ENCODE measurements at regions not wholly inside any gene's neighbourhood (a gene's known extent, or its start where the extent isn't known, plus 50 kb on each side); places are given as distances from the start of the nearest gene placed in this dataset.

GRCh38 chr12:89211456-89211855 is 140.8 kb downstream of the DUSP6 start:
- TF ChIP-seq, protein P1, sequence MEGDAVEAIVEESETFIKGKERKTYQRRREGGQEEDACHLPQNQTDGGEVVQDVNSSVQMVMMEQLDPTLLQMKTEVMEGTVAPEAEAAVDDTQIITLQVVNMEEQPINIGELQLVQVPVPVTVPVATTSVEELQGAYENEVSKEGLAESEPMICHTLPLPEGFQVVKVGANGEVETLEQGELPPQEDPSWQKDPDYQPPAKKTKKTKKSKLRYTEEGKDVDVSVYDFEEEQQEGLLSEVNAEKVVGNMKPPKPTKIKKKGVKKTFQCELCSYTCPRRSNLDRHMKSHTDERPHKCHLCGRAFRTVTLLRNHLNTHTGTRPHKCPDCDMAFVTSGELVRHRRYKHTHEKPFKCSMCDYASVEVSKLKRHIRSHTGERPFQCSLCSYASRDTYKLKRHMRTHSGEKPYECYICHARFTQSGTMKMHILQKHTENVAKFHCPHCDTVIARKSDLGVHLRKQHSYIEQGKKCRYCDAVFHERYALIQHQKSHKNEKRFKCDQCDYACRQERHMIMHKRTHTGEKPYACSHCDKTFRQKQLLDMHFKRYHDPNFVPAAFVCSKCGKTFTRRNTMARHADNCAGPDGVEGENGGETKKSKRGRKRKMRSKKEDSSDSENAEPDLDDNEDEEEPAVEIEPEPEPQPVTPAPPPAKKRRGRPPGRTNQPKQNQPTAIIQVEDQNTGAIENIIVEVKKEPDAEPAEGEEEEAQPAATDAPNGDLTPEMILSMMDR (IDR thresholded peaks at IDR 0.05) = no peak
- TF ChIP-seq JUNB (IDR thresholded peaks at IDR 0.05) = no peak
- TF ChIP-seq BHLHE40 (IDR thresholded peaks at IDR 0.05; ENCODE audit: low read depth, low read length) = no peak
- TF ChIP-seq CHD2 (IDR thresholded peaks at IDR 0.05; ENCODE audit: low read length, partially characterized antibody) = no peak
- no peak for TF ChIP-seq POLR2AphosphoS2 (conservative IDR thresholded peaks at IDR 0.05; ENCODE audit: low read length)
- TF ChIP-seq KDM1A (IDR thresholded peaks at IDR 0.05; ENCODE audit: low read depth) = no peak
